RPMI7951 (cell line): ENCODE measurements at regions not wholly inside any gene's neighbourhood (a gene's known extent, or its start where the extent isn't known, plus 50 kb on each side); places are given as distances from the start of the nearest gene placed in this dataset.
"Not testable (repeated sequence)": the region's sequence is repeated elsewhere in the genome, so short reads cannot be mapped to it uniquely, and the experiment has no call there.

Experiments
- DNase-seq: peaks from one replicate; pipeline ENCODE4 v3.0.0-alpha.2; 2012; ENCODE audit warnings: low read depth

DNA sequence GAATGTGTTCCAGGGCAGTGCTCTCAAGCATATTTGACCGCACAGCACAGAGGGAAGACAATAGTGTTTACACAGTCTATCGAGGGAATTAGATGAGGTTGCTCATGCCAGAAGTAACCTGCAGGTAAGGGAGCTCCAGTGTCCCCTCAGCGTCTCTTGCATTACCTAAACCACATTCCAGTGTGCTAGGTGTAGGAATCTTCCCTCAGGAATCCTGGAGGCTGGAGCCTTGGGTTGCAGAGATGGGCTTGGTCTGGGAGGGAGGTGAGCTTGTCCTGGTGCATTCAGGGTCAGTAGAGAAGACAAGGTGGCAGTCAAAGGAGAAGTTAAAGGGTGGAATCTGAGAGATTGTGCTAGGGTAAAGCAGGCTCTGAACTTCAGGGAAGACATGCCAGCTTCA lies 56.3 kb downstream of the SOX14 start:
- DNase-seq: no peak

- no peak for DNase-seq
These were observed 71.0 kb downstream of the SOX14 start for GRCh38 chr3:137835096-137835495.

GRCh38 chr3:137845194-137845593 lies 81.1 kb downstream of the SOX14 start:
- no peak for DNase-seq

GRCh38 chr3:137845666-137846065 lies 81.6 kb downstream of the SOX14 start:
- DNase-seq: no peak

GRCh38 chr3:137852391-137852830 lies 88.3 kb downstream of the SOX14 start:
- no peak for DNase-seq

DNA sequence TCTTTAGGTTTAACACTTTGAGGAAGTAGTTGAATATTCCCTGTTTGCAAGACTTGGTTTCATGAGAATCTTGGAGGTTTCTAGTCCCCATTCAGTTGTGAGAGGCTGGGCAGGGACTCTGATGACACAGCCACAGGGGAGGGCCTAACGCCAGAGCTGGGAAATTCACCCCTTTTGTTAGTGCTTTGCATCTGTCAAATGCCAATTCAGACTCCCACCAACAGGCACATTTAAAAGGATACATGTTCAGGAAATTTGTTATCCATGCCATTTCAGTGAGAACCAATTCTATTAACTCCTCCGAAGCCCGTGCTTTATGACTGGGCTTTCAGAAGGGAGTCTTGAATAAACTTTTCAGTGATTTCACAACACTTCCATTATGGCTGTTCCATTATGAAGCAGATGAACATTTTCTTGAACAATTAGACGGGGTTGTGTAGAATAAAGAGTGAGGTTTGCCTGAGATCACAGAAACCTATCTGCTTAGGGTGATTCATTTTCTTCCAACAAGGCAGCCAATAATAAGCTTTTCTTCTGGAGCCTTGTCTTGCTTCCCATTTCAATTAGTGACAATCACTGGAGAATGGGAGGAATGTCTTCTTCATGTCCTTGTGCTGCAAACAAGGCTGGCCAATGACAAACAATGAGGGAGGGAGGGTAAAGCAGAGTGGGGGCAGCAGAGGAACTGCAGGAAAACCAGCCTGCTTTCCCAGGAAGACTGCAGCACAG lies 90.6 kb downstream of the SOX14 start:
- DNase-seq: no peak

DNA sequence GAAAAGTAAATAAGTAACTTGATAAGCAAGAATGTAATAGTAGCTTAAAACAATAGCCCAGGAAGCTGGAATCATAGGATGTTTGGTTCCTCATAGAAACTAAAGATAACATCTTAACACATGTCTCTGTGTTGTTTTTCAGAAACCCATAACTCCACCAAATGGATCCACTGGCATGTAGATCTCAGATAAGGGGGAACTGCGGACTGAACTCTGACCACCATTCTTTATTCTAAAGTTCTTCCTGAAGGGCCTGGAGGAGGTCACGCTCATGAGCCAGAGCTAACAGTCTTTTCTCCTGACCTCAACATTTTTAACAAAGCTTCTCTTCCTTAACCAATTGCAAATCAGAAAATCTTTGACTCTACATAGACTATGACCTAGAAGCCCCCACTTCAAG lies 101.9 kb downstream of the SOX14 start:
- DNase-seq: no peak

DNA sequence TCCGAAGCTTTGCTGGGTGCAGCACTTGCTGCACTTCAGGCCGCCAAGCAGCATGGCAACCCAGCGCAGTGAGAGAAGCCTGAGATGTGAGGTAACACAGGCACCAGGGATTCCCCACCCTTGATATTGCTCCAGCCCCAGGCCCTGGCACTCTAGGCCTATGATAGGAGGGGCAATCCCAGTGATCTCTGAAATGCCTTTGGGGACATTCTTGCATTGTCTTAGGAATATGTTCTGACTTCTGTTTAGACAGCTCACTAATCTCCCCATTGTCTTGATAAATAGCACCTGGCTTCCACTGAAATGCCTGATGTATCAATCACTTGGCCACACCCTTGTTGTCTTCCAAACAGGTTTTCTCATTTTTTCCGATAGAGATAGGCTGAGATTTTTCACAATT lies 102.8 kb downstream of the SOX14 start:
- DNase-seq: no peak

- no peak for DNase-seq
These were observed 103.5 kb downstream of the SOX14 start for GRCh38 chr3:137867611-137868010.

DNA sequence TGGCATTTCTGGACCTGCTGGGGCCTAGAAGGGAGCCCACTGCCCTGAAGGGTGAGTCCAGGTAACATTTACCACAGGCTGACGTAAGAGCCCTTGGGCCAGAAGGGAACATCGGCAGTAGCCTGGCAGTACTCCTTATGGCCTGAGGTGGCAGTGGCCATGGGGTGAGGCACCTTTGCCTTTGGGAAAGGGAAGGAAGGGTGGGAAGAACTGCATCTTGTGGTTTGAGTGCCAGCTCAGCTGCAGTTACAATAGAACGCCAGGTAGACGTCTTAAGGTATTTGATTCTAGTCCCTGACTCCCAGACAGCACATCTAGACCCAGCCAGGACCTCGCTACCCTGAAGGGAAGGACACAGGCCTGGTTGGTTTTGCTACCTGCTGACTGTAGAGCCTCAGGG lies 104.9 kb downstream of the SOX14 start:
- no peak for DNase-seq

DNA sequence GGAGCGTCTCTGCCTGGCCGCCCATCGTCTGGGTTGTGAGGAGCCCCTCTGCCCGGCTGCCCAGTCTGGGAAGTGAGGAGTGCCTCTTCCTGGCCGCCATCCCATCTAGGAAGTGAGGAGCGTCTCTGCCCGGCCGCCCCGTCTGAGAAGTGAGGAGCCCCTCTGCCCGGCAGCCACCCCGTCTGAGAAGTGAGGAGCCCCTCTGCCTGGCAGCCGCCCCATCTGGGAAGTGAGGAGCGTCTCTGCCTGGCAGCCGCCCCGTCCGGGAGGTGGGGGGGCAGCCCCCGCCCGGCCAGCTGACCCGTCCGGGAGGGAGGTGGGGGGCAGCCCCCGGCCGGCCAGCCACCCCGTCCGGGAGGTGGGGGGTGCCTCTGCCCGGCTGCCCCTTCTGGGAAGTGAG lies 108.5 kb downstream of the SOX14 start:
- DNase-seq: not testable (repeated sequence)

DNA sequence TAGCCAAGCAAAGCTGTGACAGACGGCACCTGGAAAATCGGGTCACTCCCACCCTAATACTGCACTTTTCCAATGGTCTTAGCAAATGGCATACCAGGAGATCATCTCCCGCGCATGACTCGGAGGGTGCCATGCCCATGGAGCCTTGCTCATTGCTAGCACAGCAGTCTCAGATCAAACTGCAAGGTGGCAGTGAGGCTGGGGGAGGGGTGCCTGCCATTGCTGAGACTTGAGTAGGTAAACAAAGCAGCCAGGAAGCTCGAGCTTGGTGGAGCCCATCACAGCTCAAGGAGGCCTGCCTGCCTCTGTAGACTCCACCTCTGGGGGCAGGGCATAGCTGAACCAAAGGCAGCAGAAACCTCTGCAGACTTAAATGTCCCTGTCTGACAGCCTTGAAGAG lies 113.1 kb upstream of the CLDN18 start:
- DNase-seq: not testable (repeated sequence)

- DNase-seq: no peak
These were observed 102.8 kb upstream of the CLDN18 start for GRCh38 chr3:137906985-137907649.

DNA sequence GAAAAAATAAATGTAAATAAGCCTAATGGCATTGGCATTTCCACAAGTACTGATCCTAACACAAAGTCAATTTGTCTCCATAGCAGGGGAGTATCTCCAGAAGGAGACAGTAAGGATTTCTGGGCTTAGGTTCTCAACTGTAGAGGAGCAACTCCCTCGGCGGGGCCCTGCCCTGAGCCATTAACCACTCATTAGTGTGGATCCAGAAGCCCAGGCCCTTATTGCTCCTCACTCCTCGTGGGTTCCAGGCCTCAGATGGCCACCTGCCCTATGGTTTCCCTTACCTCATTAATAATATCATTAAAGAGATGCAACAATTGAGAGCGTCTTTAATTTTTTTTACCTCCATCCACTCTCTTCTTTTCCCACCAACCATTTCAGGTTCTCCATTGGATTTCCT lies 85.3 kb upstream of the CLDN18 start:
- DNase-seq: no peak

GRCh38 chr3:137925080-137925479 lies 84.9 kb upstream of the CLDN18 start:
- no peak for DNase-seq

DNA sequence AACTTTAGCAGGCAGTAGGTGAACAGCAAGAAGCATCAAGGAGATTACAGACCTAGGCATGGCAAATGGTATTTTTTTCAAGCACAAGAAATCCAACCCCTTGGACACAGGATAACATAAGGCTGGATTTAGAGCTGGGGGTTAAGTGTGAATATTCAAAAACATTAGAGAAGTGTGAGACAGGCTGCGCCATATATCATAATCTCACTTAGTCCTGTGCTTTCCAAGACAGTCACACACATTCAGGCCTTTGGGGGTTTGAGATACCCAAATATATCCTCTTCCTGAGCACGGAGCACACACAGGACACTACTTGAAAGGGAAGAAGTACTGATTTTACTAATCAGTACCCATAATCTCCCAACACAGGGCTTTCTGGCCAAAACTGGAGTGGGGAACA lies 83.0 kb upstream of the CLDN18 start:
- no peak for DNase-seq

DNA sequence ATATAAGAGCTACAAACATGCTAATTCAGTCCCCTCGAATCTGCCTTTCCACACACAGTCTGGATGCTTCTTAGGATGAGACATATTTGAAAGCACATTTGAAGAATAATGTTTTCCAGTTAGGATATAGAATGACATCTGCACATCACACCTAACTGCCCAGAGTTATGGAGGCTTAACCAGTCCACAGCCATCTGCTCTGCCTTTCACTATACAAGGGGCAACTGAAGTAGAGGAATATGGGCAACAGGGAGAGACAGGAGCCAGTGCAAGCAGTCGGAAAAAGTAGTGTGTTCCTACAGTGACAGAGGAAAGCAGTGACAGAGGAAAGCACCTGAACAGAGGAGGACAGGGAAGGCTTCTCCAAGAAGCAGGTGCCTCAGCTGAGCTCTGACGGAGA lies 79.0 kb upstream of the CLDN18 start:
- DNase-seq: no peak

DNA sequence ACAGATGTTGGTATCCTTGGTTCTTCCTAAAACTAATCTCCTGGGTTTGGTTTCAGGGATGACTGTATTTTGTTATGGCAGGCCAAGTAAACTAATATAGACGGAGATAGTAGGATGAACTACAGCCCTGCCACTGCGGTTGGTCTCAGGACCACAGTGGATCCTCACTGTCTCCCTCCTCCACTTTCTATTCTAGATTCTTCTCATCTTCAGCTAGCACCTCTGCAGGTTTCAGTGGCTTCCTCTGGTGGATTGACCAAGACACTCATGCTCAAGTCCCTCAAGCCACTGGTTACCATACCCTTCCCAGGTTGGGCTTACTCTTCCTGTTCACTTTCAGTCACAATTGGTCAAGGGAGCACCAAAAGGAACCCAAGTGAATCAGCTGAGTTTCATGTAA lies 71.1 kb upstream of the CLDN18 start:
- DNase-seq: no peak

GRCh38 chr3:137944593-137944992 lies 65.4 kb upstream of the CLDN18 start:
- no peak for DNase-seq

GRCh38 chr3:137946356-137946973 lies 63.5 kb upstream of the CLDN18 start:
- DNase-seq: peak; percentile 66

DNA sequence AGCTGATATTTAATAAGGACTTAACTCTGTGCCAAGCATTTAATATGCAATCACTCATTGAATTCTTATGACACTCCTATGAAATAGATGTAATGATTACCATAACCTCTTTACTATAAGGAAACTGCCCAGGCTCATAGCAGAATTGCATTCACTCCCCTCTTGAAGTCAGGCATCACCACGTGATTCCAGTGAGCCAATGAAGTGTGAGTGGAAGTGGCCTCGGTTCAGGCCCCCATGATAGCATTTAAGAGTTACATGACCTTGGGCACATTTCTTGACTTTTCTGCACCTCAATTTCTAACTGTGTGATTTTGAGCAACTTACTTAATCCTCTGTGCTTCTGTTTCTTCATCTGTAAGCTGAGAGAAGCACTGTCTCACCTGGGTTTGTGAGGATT lies 62.8 kb upstream of the CLDN18 start:
- no peak for DNase-seq

DNA sequence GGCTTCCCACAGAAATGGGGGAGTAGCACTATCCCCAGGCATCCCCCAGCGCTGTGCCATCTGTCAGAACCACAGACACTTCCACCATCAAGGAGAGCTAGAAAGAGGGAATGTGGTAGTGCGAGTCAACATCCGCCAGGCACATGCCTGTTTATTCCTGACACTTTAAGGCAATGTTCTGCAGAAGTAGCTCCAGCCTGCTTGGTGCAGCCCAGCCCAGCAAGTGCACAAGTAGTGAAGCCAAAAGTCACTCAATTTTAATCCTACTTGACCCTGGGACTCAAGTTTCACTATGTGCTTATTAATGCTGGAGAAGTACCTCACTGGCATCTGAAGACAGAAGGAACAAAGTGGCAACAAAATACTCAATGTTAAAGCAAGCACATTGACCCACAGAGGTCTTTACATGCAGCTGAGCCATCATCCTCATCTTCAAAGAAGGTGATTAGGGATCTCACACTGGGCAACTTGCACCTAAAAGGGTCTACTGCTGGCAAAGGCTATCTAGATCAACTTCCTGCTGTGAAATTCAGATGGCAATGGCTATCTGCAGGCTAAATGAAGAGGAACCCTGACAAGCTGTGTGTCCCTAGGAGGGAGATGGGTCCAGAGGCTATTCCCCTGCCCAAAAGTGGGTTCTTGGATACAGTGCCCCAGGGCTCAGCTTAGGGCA lies 61.4 kb upstream of the CLDN18 start:
- peak; percentile 6 for DNase-seq

DNA sequence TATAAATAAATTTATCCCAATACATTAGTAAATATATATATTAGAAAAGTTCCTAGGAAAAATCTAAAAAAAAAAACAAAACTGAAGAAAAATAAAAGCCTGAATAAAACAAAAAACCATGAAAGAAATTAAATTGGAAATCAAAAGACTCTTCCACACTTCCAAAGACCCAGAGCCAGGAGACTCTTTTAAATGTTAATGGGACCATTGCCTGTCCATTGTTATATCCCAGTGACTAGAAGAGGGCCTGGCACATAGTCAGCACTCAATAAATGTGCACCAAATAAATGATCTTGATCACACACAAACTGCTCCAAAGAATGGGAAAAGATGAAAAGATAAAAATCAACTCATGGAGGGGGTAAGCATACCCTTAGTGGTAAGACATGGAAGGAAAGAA lies 51.3 kb upstream of the CLDN18 start:
- DNase-seq: no peak
